ENCODE measurements at regions not wholly inside any gene's neighbourhood (a gene's known extent, or its start where the extent isn't known, plus 50 kb on each side); places are given as distances from the start of the nearest gene placed in this dataset.

GRCh38 chr13:40186041-40186440, 480.4 kb downstream of the FOXO1 start:
- H3K9me3 ChIP-seq: no peaks in the 10 kb centered on the region
- no peak overlapping the region for H3K4me3 ChIP-seq
- DNase-seq: no peak
- no peak for TF ChIP-seq CTCF (IDR thresholded peaks at IDR 0.05)
- no peaks in the 10 kb centered on the region for H3K36me3 ChIP-seq (ENCODE audit: low read depth)
- no peak for ATAC-seq
- intact Hi-C loops (cut with DNase I, micrococcal nuclease): no loop called here
- no peaks in the 10 kb centered on the region for H3K4me1 ChIP-seq (ENCODE audit: low read depth)

- no peak for TF ChIP-seq CTCF (IDR thresholded peaks at IDR 0.05)
- ATAC-seq: no peak
Measured at GRCh38 chr13:40186626-40187323, 479.7 kb downstream of the FOXO1 start.

GRCh38 chr13:40187324-40187795, 479.1 kb downstream of the FOXO1 start:
- no peak for TF ChIP-seq CTCF (IDR thresholded peaks at IDR 0.05)
- Histone ChIP-seq H3K36me3 (ENCODE audit: low read depth) (no peaks in the 10 kb centered on the region), H3K4me1 (ENCODE audit: low read depth) (no peaks in the 10 kb centered on the region), H3K9me3 (no peaks in the 10 kb centered on the region), H3K4me3 (no peak overlapping the region)
- intact Hi-C loops (cut with DNase I, micrococcal nuclease): no loop called here
- DNase-seq: peak; percentile 28 to 52 (median 44)
- peak; percentile 63 for ATAC-seq

More at GRCh38 chr13:40186626-40187323, 479.7 kb downstream of the FOXO1 start:
- Histone ChIP-seq H3K36me3 (ENCODE audit: low read depth) (no peaks in the 10 kb centered on the region), H3K4me1 (ENCODE audit: low read depth) (no peaks in the 10 kb centered on the region), H3K4me3 (no peak overlapping the region), H3K9me3 (no peaks in the 10 kb centered on the region)
- no peak for DNase-seq
- intact Hi-C loops (cut with DNase I, micrococcal nuclease): no loop called here

- H3K4me1 ChIP-seq (ENCODE audit: low read depth): no peaks in the 10 kb centered on the region
- no peaks in the 10 kb centered on the region for H3K9me3 ChIP-seq
- intact Hi-C loops (cut with DNase I, micrococcal nuclease): no loop called here
- peak in 2 of 3 donors; percentile 14 to 69 for DNase-seq
- peak; percentile 61 for ATAC-seq
- H3K4me3 ChIP-seq: no peak overlapping the region
- no peaks in the 10 kb centered on the region for H3K36me3 ChIP-seq (ENCODE audit: low read depth)
- TF ChIP-seq CTCF (IDR thresholded peaks at IDR 0.05): no peak
Measured at GRCh38 chr13:40187841-40188591, 478.4 kb downstream of the FOXO1 start.

- intact Hi-C loops (cut with DNase I, micrococcal nuclease): no loop called here
- Histone ChIP-seq H3K36me3 (ENCODE audit: low read depth) (no peaks in the 10 kb centered on the region), H3K4me3 (no peak overlapping the region), H3K9me3 (no peaks in the 10 kb centered on the region), H3K4me1 (ENCODE audit: low read depth) (no peaks in the 10 kb centered on the region)
- no peak for TF ChIP-seq CTCF (IDR thresholded peaks at IDR 0.05)
- ATAC-seq (no peak), DNase-seq (no peak)
Measured at GRCh38 chr13:40189426-40189825, 477.0 kb downstream of the FOXO1 start.

All from mucosa of descending colon (tissue), 3 donors.